ENCODE measurements at regions not wholly inside any gene's neighbourhood (a gene's known extent, or its start where the extent isn't known, plus 50 kb on each side); places are given as distances from the start of the nearest gene placed in this dataset.

DNA sequence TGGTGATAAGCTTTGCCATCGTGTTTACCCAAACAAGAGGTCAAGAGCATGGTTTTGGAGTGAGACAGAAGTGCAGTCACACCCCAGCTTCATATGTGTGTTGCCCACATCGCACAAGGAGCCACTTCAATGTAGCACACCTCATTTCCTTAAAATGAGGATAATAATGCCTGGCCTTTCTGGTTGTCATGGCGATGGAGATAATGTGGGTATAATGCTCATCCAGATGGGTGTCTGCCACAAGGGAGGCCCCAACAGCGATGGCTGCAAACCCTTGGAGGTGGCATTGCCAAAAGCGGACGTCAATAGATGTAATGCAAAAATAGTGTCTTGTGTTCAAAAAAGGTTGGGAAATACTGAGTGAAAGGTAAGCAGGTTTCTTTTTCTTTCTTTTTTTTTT lies 83.1 kb upstream of the AJAP1 start:
- DNase-seq (ENCODE audit: low spot score): no peak

DNA sequence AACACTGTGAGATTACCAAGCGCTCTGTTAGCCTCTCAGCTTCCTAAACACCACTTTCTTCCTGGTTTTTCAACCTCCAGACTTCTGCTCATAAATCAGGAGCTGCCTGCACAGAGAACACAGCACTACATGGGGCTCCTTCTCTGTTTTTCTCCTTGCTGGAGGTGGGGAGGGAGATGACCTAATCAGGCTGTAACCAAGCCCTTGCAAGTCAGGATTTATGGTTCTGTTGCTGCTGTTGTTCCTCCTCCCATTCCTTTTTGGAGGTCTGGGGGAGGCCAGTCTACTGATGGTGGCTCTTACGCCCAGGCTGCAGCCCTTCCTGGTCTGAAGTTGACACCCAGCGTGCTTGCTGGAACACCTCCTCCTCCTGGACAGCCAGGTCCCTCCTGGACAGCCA lies 80.9 kb upstream of the AJAP1 start:
- no peak for DNase-seq (ENCODE audit: low spot score)

DNA sequence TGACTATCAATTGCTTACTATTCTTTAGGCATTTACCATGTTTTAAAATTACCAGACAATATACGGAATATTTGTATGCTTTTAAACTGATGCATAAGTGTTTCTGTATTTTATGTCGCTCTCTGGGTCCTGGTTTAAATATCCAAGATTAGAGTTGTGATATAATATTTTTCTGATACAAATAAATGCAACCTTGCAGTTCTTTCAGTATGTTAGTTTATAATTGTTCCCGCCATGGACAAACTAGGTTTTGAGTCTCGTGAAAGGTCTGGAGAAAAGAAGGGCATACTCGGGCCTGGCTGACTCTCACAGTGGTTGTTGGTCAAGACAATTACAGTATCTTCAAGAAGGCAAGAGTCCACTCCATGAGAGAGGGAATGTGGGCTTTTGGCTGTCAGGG lies 72.6 kb upstream of the AJAP1 start:
- DNase-seq (ENCODE audit: low spot score): no peak

DNA sequence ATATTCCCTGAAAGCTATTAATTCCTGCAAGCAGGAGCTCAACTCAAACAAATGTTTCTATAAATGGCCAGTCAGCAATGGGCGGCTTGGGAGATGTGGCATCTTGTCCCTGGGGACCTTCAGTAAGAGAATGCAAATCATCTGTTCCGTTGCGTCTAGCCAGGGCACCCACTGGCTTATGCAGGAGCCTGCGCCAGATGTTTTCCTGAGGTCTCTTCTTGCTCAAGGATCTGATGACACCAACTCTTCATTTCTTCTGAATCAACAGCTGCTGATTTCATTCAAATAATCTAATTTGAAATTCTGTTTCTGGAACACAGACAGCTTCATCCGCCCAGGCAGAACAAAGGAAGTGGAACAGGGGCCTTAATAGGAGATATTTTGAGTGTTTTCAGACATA lies 70.0 kb upstream of the AJAP1 start:
- DNase-seq (ENCODE audit: low spot score): no peak

DNA sequence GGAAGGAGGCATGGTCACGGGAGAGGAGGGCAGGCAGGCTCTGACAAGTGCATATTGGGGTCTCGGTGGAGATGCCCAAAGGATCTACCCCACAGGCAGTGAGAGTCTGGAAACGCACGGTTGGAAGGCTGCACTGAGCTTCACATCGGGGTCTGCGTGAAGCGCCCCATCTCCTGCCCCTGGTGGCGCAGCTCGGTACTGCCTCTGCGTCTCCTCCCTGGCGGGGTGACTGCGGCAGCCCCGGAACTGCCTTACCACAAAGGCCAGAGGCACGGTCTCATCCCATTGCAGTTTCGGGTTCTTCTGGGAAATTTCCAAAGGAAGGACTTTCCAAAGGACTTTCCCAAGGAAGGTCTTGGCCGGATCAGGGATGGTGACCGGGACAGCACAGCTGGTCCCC lies 69.2 kb upstream of the AJAP1 start:
- no peak for DNase-seq (ENCODE audit: low spot score)

DNA sequence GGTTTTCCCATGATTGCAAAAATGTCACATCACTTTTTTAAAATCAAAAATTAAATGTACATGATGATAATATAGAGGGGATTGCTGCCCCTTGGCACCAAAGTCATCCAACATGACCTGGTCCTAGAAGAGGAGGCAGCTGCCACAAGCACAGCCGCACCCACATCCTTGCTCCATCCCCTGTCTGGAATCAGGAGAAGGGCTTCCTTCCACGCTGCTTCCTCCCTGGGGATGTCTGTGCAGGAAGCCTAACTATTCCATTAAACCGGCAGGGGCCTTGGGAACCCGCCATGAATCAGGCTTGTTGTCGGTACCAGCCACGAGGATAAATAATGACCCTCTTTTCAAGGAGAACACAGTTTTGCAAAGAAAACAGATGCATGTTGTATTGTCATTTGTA lies 68.7 kb upstream of the AJAP1 start:
- no peak for DNase-seq (ENCODE audit: low spot score)

DNA sequence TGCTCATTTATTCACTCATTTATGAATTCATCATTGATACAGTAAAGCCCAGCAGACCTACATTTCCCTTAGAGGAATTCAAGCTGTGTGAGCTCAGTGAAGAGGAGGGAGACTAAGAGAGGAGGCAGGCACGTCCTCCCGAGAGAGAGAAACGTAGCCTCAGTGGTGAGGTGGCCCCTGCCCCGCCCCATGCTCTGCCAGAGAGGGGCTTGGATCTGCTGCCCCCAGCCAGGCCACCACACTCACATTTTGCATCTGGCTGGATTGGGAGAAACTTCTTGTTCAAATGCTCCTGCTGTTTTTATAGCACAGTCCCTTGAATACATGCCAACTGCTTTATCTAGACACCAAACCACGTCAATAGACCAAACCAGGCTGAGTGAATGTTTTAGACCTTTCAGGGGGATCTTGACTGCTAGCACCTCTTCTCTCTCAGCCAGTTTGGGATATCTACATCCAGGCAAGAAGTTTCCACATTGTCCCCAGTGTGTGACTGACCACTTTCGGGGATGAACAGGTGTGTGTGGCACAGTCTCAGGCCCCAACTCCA lies 67.7 kb upstream of the AJAP1 start:
- DNase-seq (ENCODE audit: low spot score): no peak

DNA sequence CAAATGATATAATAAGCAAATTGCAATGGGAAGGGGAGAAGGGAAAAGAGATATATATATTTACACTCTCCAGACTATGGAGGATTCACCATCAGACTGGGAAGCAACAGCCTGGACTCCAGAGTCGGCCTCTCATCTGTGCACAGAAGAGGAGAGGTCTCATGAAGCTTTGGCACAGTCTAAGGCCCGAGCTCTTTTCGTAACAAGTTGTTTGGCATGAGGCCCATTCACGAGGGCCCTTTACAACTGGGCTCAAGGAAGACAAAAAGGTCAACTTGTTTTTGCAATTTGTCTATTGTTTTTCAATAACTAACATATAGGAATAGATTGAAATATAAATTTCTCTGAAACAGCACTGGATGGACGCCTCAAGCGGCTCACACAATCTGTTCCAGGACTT lies 66.7 kb upstream of the AJAP1 start:
- DNase-seq (ENCODE audit: low spot score): no peak

DNA sequence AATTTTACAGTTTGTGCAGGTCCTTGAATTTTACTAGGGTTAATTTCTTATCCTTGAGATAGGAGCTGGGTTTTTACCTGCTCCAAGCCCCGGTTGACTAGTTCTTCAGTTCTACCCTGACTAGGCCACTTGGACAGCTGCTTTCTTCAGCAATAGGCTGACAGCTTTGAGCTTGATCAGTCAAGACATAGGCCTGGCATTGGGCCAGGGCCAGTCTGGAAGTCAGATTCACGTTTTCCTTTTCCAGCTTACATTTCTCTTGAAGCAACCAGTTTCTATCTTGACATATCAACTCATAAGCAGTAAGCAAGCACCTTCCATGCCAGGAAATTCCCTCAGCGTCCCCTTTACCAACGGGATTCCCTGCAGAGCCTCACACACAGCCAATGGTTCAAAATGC lies 63.7 kb upstream of the AJAP1 start:
- DNase-seq (ENCODE audit: low spot score): no peak

DNA sequence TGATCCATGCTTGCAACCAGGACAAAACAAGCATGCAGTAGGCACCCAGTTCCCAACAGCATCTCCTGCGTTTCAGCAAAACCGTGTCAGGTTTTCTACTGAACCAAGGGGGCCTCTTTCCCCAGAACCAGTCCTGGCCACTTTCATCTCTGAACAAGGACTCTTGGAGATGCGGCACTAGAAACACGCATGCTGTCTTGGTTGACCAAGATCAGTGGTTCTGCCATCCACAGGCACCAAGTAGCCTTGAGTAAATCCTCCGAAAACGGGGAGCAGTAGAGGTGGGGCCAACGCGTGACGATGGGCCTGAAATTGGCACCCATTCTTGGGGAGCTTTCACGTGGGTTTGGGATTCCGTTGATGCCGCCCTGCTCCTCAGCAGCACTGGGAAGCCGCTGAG lies 62.5 kb upstream of the AJAP1 start:
- no peak for DNase-seq (ENCODE audit: low spot score)

DNA sequence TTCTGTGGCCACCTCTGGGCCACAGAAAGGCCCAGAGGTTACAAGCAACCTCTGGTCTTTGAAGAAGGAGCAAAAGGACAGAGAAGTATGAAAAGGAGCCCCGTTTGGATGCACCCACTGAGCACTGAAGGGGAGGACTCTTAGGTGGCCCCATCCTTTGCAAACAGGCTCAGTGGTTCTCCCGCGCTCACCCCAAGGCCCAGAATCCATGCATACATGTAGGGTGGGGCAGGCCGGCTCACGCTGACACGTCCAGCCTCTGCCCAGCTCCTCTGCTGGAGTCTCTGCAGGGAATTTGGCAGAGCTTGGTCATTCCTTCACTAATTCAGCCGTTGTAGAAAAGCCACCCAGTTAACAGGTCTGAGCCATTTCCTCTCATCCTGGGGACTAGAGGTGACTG lies 61.3 kb upstream of the AJAP1 start:
- no peak for DNase-seq (ENCODE audit: low spot score)

DNA sequence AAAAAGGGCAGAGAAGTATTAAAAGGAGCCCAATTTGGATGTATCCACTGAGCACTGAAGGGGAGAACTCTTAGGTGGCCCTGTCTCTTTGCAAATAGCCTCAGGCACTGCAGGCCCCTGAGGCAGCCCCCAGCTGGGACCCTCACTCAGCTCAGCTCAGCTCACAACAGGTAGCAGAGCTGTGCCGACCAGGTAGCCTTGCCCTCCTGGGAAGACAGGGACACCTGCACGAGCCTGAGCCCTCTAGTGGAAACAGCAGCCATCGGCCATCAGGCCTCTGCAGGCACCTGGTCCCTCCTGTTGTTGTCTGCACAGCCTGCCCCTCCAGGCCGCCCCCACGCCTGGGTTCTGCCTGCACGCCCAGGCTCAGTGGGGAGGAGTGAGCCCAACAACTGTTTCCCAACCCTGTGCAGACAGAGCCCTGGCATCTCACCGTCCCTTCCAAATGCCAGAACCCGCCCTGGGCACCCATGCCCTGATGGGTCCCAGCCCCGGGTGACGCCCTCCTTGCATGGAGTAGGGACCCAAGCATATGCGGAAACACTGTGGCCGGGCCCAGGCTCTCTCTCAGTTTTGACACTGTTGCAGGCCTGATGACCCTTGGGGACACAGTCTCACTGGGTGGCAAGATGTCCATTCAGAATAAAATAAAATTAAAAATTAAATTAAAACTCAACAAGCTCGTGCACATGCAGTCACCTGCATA lies 60.0 kb upstream of the AJAP1 start:
- DNase-seq (ENCODE audit: low spot score): no peak

DNA sequence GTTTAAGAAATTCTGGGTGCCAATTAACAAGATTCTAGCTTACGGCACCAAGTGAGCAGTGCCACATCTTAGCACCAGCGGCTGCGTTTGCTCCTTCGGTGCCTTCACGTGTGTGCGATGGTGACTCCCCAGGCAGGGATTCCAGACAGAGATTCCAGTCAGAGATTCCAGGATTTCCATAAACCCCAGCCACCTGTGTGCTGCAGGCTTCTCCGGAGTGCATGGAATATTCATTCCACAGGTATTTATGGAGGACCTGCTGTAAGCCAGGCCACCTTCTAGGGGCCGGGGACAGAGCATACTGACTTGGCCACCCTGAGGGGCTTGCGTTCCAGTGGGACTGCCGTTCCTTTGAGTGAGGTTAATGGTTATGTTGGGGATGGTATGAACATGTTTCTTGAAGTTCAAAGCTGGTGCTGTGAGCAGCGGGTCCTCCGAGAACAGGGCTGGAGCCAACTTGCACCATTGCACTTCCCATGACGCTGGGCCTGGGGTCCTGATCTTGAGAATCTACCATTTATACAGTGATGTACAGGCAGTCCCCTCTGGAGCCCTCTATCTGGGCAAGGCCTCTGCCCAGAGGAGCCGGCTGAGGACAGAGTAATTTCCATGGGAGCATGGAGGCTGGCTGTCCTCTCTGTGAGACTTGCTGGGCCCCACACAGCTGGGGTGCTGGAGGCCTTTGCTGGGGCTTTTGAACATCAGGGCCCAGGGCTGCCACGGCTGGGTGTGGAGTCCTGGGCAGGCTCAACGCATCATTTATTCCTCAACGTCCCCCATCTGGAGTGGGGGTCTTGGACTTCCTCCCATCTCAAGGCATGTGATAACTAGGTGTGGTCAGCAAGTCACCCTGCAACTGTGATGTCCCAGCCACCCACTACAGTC lies 58.8 kb upstream of the AJAP1 start:
- DNase-seq (ENCODE audit: low spot score): no peak

DNA sequence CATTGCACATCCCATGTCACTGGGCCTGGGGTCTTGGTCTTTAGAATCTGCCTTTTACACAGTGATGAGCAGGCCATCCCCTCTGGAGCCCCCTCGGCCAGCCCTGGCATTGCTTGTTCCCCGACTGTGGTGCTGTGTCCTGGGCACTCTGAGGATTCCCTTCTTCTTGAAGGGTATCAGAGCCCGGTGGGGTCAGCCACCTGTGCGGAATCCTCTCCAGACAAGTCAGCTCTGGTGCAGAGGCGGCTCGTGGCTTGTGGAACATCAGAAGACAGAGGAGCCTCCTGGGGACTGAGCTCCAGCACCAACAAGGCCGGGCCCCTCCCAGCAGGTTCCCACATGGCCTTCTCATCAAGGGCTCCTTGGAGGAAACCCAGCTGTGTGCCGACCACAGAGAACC lies 57.9 kb upstream of the AJAP1 start:
- DNase-seq (ENCODE audit: low spot score): no peak

DNA sequence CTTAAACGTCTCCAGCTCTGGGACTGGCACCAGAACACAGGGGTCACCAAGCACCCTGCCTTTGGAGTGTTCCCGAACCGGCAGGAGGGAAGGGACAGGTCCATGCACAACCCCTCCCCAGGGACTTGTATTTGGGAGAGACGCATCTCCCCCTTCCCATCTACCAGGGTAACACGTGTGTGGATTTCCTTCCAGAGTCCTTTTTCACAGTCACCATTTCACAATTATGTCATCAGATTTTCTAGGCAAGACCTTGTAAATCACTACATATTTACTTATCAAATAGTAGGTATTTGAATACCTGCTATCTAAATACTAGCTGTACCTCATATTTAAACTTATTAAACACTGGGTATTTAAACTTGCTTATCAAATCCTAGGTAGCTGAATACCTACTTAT lies 57.4 kb upstream of the AJAP1 start:
- DNase-seq (ENCODE audit: low spot score): no peak

DNA sequence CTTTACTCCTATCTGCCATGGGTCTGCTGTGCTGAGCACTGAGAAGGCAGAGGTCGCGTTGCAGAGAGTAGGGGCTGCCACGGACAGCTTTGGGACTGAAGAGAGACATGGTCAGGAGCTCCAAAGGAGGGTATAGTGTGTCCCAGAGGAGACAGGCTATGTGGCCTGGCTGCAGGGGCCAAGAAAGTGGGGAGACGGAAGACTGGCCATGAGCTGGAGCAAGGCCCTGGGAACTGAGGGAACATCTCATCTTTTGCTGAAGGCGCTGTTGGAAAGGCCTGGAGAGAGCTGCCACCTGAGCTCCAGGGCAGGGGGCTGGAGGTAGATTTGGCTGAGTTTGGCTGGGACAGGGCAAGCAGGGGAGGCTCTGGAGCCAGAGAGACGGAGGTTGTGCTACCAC lies 55.8 kb upstream of the AJAP1 start:
- no peak for DNase-seq (ENCODE audit: low spot score)

DNA sequence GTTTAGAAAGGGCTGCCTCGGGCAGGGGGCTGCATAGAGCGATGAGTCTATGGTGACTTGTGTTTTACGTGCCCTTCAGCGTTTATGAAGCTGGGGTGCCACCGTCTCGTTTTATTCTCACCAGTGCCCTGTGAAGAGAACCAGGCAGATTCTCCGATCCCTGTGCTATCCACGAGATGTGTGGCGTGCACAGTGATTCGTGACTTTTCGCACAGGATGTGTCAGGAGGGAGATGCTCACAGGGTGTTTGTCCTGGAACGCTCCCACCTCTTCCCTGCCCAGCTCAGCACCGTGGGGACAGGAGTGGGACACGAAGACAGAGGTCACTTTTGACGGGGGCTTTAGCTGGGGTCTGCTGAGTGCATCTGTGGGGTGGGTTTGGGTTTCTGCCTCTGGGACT lies 54.9 kb upstream of the AJAP1 start:
- DNase-seq (ENCODE audit: low spot score): no peak

DNA sequence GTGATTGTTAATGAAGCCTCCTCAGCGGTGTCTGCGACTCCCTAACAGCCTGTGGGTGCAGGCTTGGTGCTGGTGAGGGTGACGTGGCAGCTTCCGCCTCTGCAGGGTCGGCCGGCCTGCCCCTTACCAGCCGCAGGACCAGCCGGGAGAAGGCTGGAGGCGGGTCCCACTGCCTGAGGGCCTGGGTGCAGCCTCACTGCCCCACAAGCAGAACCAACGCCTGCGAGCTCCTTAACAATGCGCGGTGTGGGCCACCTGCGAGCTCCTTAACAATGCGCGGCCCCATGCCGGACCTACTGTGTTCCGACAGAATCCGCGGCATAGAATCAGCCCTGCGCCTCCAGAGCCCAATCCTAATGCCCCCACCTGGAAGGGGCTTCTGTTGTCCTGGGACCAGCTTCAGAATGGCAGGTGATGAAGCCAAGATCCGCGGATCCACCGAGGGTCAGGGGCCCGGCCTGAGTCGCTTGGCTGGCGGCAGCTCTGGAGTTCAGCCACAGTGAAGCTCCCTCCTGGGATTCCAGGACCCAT lies 54.4 kb upstream of the AJAP1 start:
- DNase-seq (ENCODE audit: low spot score): no peak

DNA sequence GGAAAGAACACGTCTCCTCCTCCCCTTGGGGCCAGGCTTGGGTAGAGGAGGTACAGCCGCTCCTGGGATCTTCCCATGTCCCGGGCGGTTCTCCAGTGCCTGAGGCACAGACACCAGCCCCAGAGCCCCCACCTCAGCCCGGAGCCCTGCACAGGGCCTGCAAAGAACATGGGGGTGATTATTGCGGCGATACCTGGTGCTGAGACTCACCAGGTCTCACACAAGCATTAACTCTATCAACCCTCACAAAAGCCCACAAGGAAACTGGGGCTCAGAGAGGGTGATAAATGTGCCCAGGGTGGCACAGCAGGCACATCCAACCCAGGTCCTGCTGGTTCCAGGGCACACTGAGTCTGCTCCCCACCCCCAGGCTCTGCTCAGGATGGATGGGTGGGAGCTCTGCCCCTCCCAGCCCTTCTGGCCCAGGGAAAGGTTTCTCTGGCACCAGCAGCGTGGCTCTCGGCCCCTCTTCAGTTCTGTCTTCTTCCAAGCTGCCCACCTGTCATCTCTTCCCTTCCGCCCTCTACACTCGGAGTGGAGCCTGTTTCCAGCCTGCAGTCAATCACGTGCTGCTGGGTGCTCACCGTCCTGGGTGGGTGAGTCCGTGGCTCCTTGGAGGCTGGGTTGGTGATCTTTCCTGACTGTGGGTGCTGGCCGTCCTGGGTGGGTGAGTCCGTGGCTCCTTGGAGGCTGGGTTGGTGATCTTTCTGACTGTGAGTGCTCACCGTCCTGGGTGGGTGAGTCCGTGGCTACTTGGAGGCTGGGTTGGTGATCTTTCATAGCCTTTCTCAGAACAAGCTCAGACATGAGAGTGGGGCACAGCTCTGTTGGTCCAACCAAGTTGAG lies 53.6 kb upstream of the AJAP1 start:
- no peak for DNase-seq (ENCODE audit: low spot score)

DNA sequence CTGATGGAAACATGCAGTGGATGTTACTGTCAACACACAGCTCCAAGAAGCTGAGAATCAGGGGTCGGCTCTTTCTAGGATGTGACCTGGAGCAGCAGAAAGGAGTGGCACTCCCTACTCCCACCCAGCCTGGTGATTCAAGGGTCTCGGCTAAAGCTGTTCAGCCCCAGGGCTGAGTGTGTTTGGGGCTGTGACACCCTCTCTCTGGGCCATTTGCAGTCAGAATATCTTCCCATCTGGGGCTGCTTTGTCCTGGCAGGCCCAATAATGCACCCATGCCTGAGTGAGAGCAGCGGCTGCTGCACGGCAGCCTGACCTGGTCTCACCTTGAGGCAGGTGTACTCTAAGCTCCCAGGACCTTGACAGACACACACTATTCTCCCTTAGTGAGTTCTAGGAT lies 52.5 kb upstream of the AJAP1 start:
- no peak for DNase-seq (ENCODE audit: low spot score)

DNA sequence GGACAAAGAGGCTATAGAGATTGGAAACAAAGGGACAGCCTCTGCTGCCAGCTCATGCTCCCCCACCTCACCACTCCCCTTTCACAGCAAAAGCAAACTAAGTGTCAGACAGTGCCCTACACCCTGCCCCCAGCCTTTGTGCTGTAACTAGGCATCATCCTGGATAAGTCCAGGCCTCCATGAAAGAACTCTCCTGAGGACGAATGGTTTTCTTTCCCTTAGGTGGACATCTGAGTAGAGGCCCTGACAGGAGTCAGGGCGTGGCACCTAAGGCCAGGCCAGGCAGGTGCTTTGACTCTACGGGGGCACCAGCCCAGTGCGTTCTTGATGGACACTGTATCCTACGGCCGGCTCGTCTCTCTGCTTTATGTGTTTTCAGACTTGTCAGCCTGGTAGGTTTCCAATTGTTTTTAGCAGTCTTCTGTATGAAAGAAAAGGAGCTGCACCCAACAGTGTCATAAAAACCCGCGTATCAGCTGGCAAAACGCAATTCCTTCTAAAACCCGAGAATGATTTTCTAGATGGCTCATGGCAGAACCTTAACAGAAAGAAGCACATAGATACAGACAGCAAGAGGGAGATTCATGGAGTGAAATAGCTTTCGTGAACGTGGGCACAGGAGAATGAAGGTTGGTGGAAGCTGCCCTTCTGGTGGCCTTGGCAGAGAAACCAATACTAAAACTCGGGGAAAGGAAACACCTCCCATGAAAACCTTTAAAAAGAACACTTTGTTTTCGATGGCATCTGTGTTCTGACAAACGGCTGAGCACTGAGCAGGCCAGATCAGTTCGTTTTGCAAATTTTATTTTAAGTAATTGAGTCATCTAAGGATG lies 51.7 kb upstream of the AJAP1 start:
- DNase-seq (ENCODE audit: low spot score): no peak

Data from A172 (cell line).